ENCODE measurements at regions not wholly inside any gene's neighbourhood (a gene's known extent, or its start where the extent isn't known, plus 50 kb on each side); places are given as distances from the start of the nearest gene placed in this dataset.

DNA sequence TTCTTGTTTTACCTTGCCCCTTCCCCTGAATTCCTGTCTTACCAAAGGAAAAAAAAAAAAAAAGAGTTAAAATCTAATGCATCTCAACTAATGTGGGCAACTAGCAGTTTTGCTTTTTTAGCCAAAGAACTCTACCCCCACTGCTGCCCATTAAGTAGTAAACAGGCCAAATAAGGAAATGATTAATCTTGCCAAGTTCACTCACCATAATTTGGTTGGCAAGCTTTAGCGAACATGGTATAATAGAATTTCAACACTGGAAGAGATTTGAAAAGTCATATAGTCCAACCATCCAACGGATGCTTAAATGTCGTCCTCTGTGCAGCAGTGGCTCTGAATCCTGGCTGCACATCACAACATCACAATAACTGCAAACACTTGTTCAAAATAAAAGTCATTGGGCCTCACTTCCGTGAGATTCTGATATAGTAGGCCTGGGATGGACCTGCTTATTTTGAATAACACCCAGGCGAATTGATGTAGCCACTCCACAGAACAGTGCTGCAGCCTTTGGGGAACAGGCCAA, 142.0 kb upstream of the UBE2E1 start:
- H3K4me3 ChIP-seq (ENCODE audit: low read depth, low read length), result no peak overlapping the region
- peaks cover 31% of the 10 kb centered on the region for H3K4me1 ChIP-seq (ENCODE audit: control insufficient read depth, insufficient read depth, low read length, unreplicated experiment)
- no peaks in the 10 kb centered on the region for H3K36me3 ChIP-seq (ENCODE audit: insufficient read depth, low read length)
- no peak overlapping the region for H2AFZ ChIP-seq (ENCODE audit: low read length, unreplicated experiment)
- no peaks in the 10 kb centered on the region for H3K79me2 ChIP-seq (ENCODE audit: control insufficient read depth, insufficient read depth, low read length, unreplicated experiment)
- H3K27me3 ChIP-seq (ENCODE audit: insufficient read depth, low read length), result no peaks in the 10 kb centered on the region
- no peak overlapping the region for H3K27ac ChIP-seq (ENCODE audit: low read depth, low read length)

DNA sequence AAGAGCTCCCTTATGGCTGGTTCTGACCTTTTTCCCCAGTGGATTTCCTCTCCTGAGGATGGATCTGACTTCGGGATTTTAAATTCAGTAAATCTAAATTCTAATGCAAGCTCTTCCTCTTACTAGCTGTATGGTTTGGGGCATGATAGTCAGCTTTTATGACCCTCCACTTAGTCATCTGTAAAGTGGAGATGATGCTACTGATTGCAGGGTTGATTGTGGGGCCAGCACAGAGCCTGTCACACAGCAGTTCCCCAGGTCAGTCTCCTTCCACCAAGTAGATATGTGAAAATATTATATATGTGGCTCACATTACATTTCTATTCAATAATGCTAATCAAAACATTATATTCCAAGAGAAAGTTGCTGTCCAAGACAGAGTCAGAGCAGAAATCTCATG, 141.3 kb upstream of the UBE2E1 start:
- no peak overlapping the region for H3K27ac ChIP-seq (ENCODE audit: low read depth, low read length)

DNA sequence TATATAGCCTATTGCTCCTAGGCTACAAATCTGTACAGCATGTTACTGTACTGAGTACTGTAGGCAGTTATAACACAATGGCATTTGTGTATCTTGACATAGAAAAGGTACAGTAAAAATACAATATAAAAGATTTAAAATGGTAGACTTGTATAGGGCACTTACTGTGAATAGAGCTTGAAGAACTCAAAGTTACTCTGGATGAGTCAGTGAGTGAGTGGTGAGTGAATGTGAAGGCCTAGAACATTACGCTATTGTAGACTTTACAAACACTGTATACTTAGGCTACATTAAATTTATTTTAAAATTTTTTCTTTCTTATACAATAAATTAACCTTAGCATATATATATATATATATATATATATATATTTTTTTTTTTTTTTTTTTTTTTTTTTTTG, 140.0 kb upstream of the UBE2E1 start:
- H2AFZ ChIP-seq (ENCODE audit: low read length, unreplicated experiment), result no peak overlapping the region
- no peaks in the 10 kb centered on the region for H3K36me3 ChIP-seq (ENCODE audit: insufficient read depth, low read length)
- no peaks in the 10 kb centered on the region for H3K27me3 ChIP-seq (ENCODE audit: insufficient read depth, low read length)
- no peaks in the 10 kb centered on the region for H3K79me2 ChIP-seq (ENCODE audit: control insufficient read depth, insufficient read depth, low read length, unreplicated experiment)
- H3K4me1 ChIP-seq (ENCODE audit: control insufficient read depth, insufficient read depth, low read length, unreplicated experiment), result peaks cover 46% of the 10 kb centered on the region
- H3K4me3 ChIP-seq (ENCODE audit: low read depth, low read length), result no peak overlapping the region
- H3K27ac ChIP-seq (ENCODE audit: low read depth, low read length), result no peak overlapping the region

More for the DNA sequence above, 141.3 kb upstream of the UBE2E1 start:
- Histone ChIP-seq H3K4me1 (ENCODE audit: control insufficient read depth, insufficient read depth, low read length, unreplicated experiment) (peaks cover 39% of the 10 kb centered on the region), H2AFZ (ENCODE audit: low read length, unreplicated experiment) (no peak overlapping the region), H3K4me3 (ENCODE audit: low read depth, low read length) (no peak overlapping the region), H3K27me3 (ENCODE audit: insufficient read depth, low read length) (no peaks in the 10 kb centered on the region), H3K79me2 (ENCODE audit: control insufficient read depth, insufficient read depth, low read length, unreplicated experiment) (no peaks in the 10 kb centered on the region), H3K36me3 (ENCODE audit: insufficient read depth, low read length) (no peaks in the 10 kb centered on the region)

DNA sequence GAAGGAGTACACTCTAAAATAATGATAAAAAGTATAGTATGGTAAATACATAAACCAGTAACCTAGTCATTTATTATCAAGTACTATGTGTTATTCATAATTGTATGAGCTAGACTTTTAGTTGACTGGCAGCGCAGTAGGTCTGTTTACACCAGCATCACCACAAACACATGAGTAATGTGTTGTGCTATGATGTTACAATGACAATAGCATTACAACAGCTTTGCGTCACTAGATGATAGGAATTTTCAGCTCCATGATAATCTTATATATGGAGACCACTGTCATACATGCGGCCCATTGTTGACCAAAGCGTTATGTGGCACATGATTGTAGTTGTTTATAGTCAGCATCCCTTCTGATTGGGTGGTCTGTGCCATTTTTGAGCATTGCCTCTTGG, 138.9 kb upstream of the UBE2E1 start:
- Histone ChIP-seq H3K4me3 (ENCODE audit: low read depth, low read length) (no peak overlapping the region), H3K27me3 (ENCODE audit: insufficient read depth, low read length) (no peaks in the 10 kb centered on the region), H3K4me1 (ENCODE audit: control insufficient read depth, insufficient read depth, low read length, unreplicated experiment) (peaks cover 46% of the 10 kb centered on the region), H3K36me3 (ENCODE audit: insufficient read depth, low read length) (no peaks in the 10 kb centered on the region), H3K79me2 (ENCODE audit: control insufficient read depth, insufficient read depth, low read length, unreplicated experiment) (no peaks in the 10 kb centered on the region), H2AFZ (ENCODE audit: low read length, unreplicated experiment) (no peak overlapping the region), H3K27ac (ENCODE audit: low read depth, low read length) (peak overlapping the region; percentile 84; the same call in 1 of the 2 replicates)

DNA sequence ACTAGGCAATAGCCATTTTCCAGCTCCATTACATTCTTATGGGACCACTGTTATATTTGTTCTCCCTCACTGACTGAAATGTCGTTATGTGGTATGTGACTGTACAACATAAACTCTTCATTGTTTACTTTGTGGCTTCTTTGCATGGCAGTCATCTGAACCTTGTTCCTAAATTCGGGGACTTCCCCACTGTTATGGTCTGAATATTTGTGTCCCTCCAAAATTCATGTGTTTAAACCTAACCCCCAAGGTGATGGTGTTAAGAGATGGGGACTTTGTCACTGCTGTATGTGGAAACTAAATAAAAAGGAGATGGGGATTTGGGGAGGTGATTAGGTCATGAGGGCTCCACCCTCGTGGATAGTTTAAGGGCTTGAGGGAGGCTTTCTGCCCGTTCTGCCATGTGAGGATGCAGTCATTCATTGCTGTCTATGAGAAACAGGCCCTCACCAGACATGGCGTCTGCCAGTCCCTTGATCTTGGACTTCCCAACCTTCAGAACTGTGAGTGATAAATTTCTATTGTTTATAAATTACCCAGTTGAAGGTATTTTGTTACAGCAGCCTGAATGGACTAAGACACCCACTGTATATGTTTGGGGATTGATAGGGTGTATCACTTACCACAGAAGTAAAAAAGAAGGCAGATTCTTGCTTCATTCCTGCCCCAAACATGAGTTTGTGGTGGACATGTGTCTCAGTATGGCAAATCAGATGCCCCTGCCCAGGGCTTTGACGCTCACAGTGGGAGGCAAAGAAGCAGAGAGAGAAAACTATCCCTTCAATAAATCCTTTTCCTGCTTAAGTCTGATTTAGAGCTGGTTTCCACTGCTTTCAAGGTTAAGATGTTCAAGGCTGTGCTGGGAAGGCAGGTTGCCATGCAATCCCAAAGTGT, 138.0 kb upstream of the UBE2E1 start:
- H3K79me2 ChIP-seq (ENCODE audit: control insufficient read depth, insufficient read depth, low read length, unreplicated experiment), result no peaks in the 10 kb centered on the region
- peaks cover 46% of the 10 kb centered on the region for H3K4me1 ChIP-seq (ENCODE audit: control insufficient read depth, insufficient read depth, low read length, unreplicated experiment)
- H3K4me3 ChIP-seq (ENCODE audit: low read depth, low read length), result peak overlapping the region; percentile 1; the same call in 1 of the 2 replicates
- H2AFZ ChIP-seq (ENCODE audit: low read length, unreplicated experiment), result peak overlapping the region; percentile 1
- H3K36me3 ChIP-seq (ENCODE audit: insufficient read depth, low read length), result no peaks in the 10 kb centered on the region
- H3K27me3 ChIP-seq (ENCODE audit: insufficient read depth, low read length), result no peaks in the 10 kb centered on the region
- peak overlapping the region; percentile 84 for H3K27ac ChIP-seq (ENCODE audit: low read depth, low read length)

DNA sequence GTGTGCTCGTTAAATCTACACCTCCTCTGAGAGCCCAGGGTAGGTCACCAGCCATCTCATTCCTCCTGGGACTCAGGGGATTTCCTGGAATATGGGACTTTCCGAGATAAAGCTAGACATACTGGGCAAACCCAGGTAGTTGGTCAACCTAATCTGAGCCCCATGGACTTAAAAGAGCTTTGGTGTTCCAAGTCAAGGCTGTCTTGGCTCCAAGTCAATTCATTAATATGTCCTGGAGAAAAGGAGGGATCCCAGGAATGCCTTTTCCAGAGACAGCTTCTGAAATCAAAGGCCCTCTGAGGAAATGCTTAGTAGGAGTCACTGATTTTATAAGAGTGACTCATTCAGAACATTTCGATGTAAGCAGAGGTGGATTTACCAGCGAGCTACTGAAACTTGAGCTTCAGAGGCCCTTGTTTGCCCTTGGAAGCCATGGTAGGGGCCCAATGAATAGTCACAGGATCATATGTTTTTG, 137.3 kb upstream of the UBE2E1 start:
- Histone ChIP-seq H3K4me1 (ENCODE audit: control insufficient read depth, insufficient read depth, low read length, unreplicated experiment) (peaks cover 42% of the 10 kb centered on the region), H3K27ac (ENCODE audit: low read depth, low read length) (peak overlapping the region; percentile 84), H3K36me3 (ENCODE audit: insufficient read depth, low read length) (no peaks in the 10 kb centered on the region), H3K4me3 (ENCODE audit: low read depth, low read length) (peak overlapping the region; percentile 1), H3K27me3 (ENCODE audit: insufficient read depth, low read length) (no peaks in the 10 kb centered on the region), H2AFZ (ENCODE audit: low read length, unreplicated experiment) (peak overlapping the region; percentile 49), H3K79me2 (ENCODE audit: control insufficient read depth, insufficient read depth, low read length, unreplicated experiment) (no peaks in the 10 kb centered on the region)

DNA sequence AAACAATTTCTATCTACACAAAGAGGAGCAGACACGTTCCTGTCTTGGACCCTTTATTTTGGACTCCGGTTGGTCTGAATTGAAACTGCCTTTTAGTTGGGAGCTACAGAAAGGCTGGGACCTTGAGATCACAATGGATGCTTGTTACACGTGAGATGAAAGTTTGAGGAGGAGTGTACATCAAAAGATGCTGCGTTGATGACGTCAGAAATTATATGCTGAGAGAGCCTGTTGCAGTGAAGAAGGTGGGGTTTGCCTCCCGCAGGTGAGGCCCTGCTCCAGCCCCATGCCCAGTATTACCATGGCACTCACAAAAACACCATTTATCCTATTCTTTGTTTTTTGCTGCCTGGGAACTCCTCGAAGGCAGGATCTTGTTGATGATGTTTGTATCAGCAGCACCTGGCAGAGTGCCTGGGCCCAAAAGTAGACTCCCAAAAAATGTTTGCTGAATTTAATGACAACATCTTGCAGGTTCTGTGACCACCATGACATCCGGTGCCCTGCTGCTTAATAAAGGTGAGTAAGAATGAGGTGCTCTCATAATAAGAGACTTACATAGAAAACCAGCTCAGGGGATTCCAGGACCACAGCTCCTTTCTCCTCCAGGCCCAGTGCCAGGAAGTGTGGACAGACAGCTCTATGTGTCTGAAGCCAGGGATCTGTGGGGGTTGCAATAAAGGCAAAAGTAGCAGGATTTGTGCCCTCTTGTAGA, 136.1 kb upstream of the UBE2E1 start:
- peaks cover 30% of the 10 kb centered on the region for H3K4me1 ChIP-seq (ENCODE audit: control insufficient read depth, insufficient read depth, low read length, unreplicated experiment)
- H3K36me3 ChIP-seq (ENCODE audit: insufficient read depth, low read length), result no peaks in the 10 kb centered on the region
- no peaks in the 10 kb centered on the region for H3K79me2 ChIP-seq (ENCODE audit: control insufficient read depth, insufficient read depth, low read length, unreplicated experiment)
- no peak overlapping the region for H3K4me3 ChIP-seq (ENCODE audit: low read depth, low read length)
- H3K27me3 ChIP-seq (ENCODE audit: insufficient read depth, low read length), result no peaks in the 10 kb centered on the region
- peak overlapping the region; percentile 1 for H2AFZ ChIP-seq (ENCODE audit: low read length, unreplicated experiment)
- peak overlapping the region; percentile 84; the same call in 1 of the 2 replicates for H3K27ac ChIP-seq (ENCODE audit: low read depth, low read length)

DNA sequence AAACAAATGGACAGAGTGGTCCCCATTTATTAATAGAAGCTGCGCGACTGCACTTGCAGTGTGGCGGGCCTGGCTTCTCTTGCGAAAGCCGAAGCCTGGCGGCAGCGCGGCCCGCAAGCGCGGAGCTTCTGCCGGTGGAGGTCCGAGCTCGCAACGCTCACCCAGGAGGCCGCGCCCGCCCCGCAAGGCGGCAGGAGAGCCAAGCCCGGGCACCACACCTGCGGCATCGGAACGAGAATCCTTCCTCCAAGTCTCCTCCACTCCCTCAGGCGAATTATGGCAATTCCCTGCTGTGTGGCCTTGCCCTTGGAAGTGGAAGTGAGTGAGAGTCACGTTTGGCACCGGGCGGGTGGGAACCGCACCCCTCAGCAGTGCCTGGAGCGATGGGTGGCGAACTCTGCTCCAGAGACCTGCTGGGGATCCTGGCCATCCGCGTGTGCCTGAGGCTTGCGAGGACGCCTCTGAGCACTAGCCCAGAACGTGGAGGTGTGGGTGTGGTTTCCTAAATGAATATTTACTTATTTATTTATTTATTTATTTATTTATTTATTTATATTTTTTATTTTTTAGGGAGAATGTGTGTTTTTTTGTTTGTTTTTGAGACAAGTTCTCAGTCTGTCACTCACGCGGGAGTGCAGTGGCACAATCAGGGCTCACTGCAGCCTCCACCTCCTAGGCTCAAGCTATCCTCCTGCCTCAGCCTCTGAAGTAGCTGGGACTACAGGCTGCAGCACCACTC, 133.7 kb upstream of the UBE2E1 start:
- Histone ChIP-seq H3K4me3 (ENCODE audit: low read depth, low read length) (no peak overlapping the region), H2AFZ (ENCODE audit: low read length, unreplicated experiment) (no peak overlapping the region), H3K4me1 (ENCODE audit: control insufficient read depth, insufficient read depth, low read length, unreplicated experiment) (peaks cover 30% of the 10 kb centered on the region), H3K79me2 (ENCODE audit: control insufficient read depth, insufficient read depth, low read length, unreplicated experiment) (no peaks in the 10 kb centered on the region), H3K36me3 (ENCODE audit: insufficient read depth, low read length) (no peaks in the 10 kb centered on the region), H3K27ac (ENCODE audit: low read depth, low read length) (no peak overlapping the region), H3K27me3 (ENCODE audit: insufficient read depth, low read length) (no peaks in the 10 kb centered on the region)

DNA sequence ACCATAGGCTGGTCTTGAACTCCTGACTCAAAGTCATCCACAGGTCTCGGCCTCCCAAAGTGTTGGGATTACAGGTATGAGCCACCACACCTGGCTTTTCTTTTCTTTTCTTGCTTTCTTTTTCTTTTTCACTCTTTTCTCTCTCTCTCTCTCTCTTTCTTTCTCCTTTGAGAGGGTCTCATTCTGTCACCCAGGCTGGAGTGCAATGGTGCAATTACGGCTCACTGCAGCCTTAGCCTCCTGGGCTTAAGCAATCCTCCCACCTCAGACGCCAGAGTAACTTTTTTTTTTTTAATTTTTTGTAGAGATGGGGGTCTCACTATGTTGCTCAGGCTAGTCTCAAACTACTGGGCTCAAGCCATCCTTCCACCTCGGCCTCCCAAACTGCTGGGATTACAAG, 133.1 kb upstream of the UBE2E1 start:
- no peak overlapping the region for H3K4me3 ChIP-seq (ENCODE audit: low read depth, low read length)
- no peak overlapping the region for H2AFZ ChIP-seq (ENCODE audit: low read length, unreplicated experiment)
- no peaks in the 10 kb centered on the region for H3K36me3 ChIP-seq (ENCODE audit: insufficient read depth, low read length)
- peaks cover 25% of the 10 kb centered on the region for H3K4me1 ChIP-seq (ENCODE audit: control insufficient read depth, insufficient read depth, low read length, unreplicated experiment)
- no peaks in the 10 kb centered on the region for H3K79me2 ChIP-seq (ENCODE audit: control insufficient read depth, insufficient read depth, low read length, unreplicated experiment)
- H3K27me3 ChIP-seq (ENCODE audit: insufficient read depth, low read length), result no peaks in the 10 kb centered on the region
- no peak overlapping the region for H3K27ac ChIP-seq (ENCODE audit: low read depth, low read length)

DNA sequence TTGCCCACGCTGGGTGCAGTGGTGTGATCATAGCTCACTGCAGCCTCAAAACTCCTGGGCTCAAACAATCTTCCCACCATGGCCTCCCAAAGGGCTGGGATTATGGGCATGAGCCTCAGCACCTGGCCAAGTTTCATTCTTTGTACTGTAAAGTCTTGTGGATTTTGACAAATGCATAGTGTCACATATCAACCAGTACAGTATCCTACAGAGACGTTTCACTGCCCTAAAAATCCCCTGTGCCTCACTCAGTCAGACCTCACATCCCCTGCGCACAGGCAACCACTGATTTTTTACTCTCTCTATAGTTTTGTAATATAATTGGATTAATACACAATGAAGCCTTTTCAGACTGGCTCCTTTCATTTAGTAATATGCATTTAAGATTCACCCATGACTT, 130.7 kb upstream of the UBE2E1 start:
- Histone ChIP-seq H2AFZ (ENCODE audit: low read length, unreplicated experiment) (no peak overlapping the region), H3K27ac (ENCODE audit: low read depth, low read length) (no peak overlapping the region), H3K4me3 (ENCODE audit: low read depth, low read length) (no peak overlapping the region)

More for the DNA sequence above, 130.7 kb upstream of the UBE2E1 start:
- H3K27me3 ChIP-seq (ENCODE audit: insufficient read depth, low read length), result no peaks in the 10 kb centered on the region
- H3K36me3 ChIP-seq (ENCODE audit: insufficient read depth, low read length), result no peaks in the 10 kb centered on the region
- peaks cover 2% of the 10 kb centered on the region for H3K4me1 ChIP-seq (ENCODE audit: control insufficient read depth, insufficient read depth, low read length, unreplicated experiment)
- no peaks in the 10 kb centered on the region for H3K79me2 ChIP-seq (ENCODE audit: control insufficient read depth, insufficient read depth, low read length, unreplicated experiment)
